Astrocyte (in vitro differentiated cells and primary cell): ENCODE measurements at regions not wholly inside any gene's neighbourhood (a gene's known extent, or its start where the extent isn't known, plus 50 kb on each side); places are given as distances from the start of the nearest gene placed in this dataset.

Experiments used
- EZH2 ChIP-seq: IDR thresholded peaks from 2 replicates; pipeline ENCODE4 v1.6.1; 2012; ENCODE audit warnings: mild to moderate bottlenecking, low read length, inconsistent platforms; ENCODE audit not compliant: insufficient read depth
- TF ChIP-seq, protein P1 (sequence below): IDR thresholded peaks from 2 replicates; pipeline ENCODE4 v1.5.1; 2011; ENCODE audit warnings: low read depth, mild to moderate bottlenecking, inconsistent platforms, low read length, moderate library complexity; ENCODE audit not compliant: insufficient read depth

DNA sequence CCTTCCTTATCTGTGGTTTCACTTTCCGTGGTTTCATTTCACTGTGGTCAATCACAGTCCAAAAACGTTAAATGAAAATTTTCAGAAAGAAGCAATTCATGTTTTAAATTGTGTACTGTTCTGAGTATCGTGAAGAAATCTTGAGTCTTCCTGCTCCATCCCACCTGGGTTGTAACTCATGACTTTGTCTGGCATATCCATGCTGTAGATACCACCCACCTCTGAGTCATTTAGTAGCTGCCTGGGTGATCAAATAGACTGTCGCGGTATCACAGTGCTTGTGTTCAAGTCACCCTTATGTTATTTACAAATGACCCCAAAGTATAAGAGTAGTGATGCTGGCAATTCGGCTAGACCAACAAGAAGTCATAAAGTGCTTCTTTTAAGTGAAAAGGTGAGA is 521.2 kb downstream of the AACS start:
- TF ChIP-seq, protein P1, sequence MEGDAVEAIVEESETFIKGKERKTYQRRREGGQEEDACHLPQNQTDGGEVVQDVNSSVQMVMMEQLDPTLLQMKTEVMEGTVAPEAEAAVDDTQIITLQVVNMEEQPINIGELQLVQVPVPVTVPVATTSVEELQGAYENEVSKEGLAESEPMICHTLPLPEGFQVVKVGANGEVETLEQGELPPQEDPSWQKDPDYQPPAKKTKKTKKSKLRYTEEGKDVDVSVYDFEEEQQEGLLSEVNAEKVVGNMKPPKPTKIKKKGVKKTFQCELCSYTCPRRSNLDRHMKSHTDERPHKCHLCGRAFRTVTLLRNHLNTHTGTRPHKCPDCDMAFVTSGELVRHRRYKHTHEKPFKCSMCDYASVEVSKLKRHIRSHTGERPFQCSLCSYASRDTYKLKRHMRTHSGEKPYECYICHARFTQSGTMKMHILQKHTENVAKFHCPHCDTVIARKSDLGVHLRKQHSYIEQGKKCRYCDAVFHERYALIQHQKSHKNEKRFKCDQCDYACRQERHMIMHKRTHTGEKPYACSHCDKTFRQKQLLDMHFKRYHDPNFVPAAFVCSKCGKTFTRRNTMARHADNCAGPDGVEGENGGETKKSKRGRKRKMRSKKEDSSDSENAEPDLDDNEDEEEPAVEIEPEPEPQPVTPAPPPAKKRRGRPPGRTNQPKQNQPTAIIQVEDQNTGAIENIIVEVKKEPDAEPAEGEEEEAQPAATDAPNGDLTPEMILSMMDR, result no peak
- no peak for TF ChIP-seq EZH2
